Panc1 (cell line): ENCODE measurements at regions not wholly inside any gene's neighbourhood (a gene's known extent, or its start where the extent isn't known, plus 50 kb on each side); places are given as distances from the start of the nearest gene placed in this dataset.

ENCODE experiments used
- CTCF ChIP-seq: fragments of 450-650 bp; IDR thresholded peaks from 2 replicates; pipeline ENCODE4 v1.5.1; 2017; ENCODE audit warnings: mild to moderate bottlenecking
- POLR2AphosphoS5 ChIP-seq: IDR thresholded peaks from 2 replicates; pipeline ENCODE4 v1.6.1; 2012; ENCODE audit warnings: mild to moderate bottlenecking, low read depth, low read length, moderate library complexity
- REST ChIP-seq, 2 experiments: IDR thresholded peaks; 2 replicates each; pipeline ENCODE4 v1.6.1; 2011 to 2012; ENCODE audit warnings: low read depth in 2 of 2, control low read depth in 1 of 2, low read length in 1 of 2, mild to moderate bottlenecking in 1 of 2, moderate library complexity in 1 of 2; ENCODE audit not compliant: insufficient read depth in 1 of 2
- SIN3A ChIP-seq: IDR thresholded peaks from 2 replicates; pipeline ENCODE4 v1.6.1; 2012; ENCODE audit warnings: low read depth, mild to moderate bottlenecking, low read length, moderate library complexity, borderline replicate concordance; ENCODE audit not compliant: insufficient read depth
- TCF7L2 ChIP-seq: IDR thresholded peaks from 2 replicates; pipeline ENCODE4 v1.6.1; 2011; ENCODE audit warnings: mild to moderate bottlenecking, low read depth, low read length, inconsistent platforms

- TF ChIP-seq CTCF (no peak), POLR2AphosphoS5 (no peak), TCF7L2 (no peak), SIN3A (no peak), REST (IDR thresholded peaks at IDR 0.05; ENCODE audit: insufficient read depth in 1 of 2, low read depth in 2 of 2, low read length in 1 of 2) (no peak)
Observed at GRCh38 chr1:67935560-67935959, 102.3 kb upstream of the GNG12 start.
